ENCODE measurements at regions not wholly inside any gene's neighbourhood (a gene's known extent, or its start where the extent isn't known, plus 50 kb on each side); places are given as distances from the start of the nearest gene placed in this dataset.

- peaks cover 36% of the 10 kb centered on the region for H3K27me3 Mint-ChIP-seq (ENCODE audit: low read depth)
- no peak for DNase-seq (ENCODE audit: low spot score in 2 of 2, unreplicated experiment in 2 of 2)
- no peaks in the 10 kb centered on the region for H3K9me3 Mint-ChIP-seq
- no peak overlapping the region for H3K4me3 Mint-ChIP-seq
- TF ChIP-seq, protein P1, sequence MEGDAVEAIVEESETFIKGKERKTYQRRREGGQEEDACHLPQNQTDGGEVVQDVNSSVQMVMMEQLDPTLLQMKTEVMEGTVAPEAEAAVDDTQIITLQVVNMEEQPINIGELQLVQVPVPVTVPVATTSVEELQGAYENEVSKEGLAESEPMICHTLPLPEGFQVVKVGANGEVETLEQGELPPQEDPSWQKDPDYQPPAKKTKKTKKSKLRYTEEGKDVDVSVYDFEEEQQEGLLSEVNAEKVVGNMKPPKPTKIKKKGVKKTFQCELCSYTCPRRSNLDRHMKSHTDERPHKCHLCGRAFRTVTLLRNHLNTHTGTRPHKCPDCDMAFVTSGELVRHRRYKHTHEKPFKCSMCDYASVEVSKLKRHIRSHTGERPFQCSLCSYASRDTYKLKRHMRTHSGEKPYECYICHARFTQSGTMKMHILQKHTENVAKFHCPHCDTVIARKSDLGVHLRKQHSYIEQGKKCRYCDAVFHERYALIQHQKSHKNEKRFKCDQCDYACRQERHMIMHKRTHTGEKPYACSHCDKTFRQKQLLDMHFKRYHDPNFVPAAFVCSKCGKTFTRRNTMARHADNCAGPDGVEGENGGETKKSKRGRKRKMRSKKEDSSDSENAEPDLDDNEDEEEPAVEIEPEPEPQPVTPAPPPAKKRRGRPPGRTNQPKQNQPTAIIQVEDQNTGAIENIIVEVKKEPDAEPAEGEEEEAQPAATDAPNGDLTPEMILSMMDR (IDR thresholded peaks at IDR 0.05; ENCODE audit: unreplicated experiment), result no peak
- H3K4me1 Mint-ChIP-seq, result no peaks in the 10 kb centered on the region
- H3K36me3 Mint-ChIP-seq, result no peaks in the 10 kb centered on the region
- H3K27ac Mint-ChIP-seq, result no peak overlapping the region
Observed at GRCh38 chr4:8761167-8761823, 110.3 kb downstream of the HMX1 start.

DNA sequence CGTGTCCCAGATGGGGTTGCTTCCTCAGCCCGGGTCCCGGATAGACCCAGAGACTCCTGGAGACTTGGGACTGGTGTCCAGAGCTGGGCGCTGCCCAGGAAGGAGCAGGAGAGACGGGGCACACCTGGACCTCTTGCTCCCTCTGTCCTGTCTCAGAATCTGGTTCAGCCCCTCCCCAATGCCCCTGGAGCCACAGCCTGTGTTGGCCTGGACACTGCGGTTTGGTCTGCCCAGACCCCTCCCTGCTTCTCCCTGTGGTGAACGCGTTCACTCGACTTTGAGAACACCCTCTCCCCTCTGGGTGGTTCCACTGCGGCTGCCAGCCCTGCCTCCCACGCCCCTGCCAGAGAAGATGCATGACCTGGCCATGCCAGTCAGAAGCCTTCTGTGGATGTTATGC, 111.1 kb downstream of the HMX1 start:
- H3K9me3 Mint-ChIP-seq, result no peaks in the 10 kb centered on the region
- no peak overlapping the region for H3K27ac Mint-ChIP-seq
- no peaks in the 10 kb centered on the region for H3K4me1 Mint-ChIP-seq
- no peak overlapping the region for H3K4me3 Mint-ChIP-seq
- peaks cover 37% of the 10 kb centered on the region for H3K27me3 Mint-ChIP-seq (ENCODE audit: low read depth)
- TF ChIP-seq, protein P1 (IDR thresholded peaks at IDR 0.05; ENCODE audit: unreplicated experiment), result no peak
- no peak for DNase-seq (ENCODE audit: low spot score in 2 of 2, unreplicated experiment in 2 of 2)
- H3K36me3 Mint-ChIP-seq, result no peaks in the 10 kb centered on the region

- peaks cover 36% of the 10 kb centered on the region for H3K27me3 Mint-ChIP-seq (ENCODE audit: low read depth)
- H3K9me3 Mint-ChIP-seq, result no peaks in the 10 kb centered on the region
- H3K27ac Mint-ChIP-seq, result no peak overlapping the region
- TF ChIP-seq, protein P1 (IDR thresholded peaks at IDR 0.05; ENCODE audit: unreplicated experiment), result no peak
- no peak for DNase-seq (ENCODE audit: low spot score in 2 of 2, unreplicated experiment in 2 of 2)
- no peak overlapping the region for H3K4me3 Mint-ChIP-seq
- no peaks in the 10 kb centered on the region for H3K4me1 Mint-ChIP-seq
- no peaks in the 10 kb centered on the region for H3K36me3 Mint-ChIP-seq
Observed at GRCh38 chr4:8759987-8760386, 111.7 kb downstream of the HMX1 start.

GRCh38 chr4:8756816-8757215, 114.8 kb downstream of the HMX1 start:
- no peak overlapping the region for H3K4me3 Mint-ChIP-seq
- peaks cover 51% of the 10 kb centered on the region for H3K27me3 Mint-ChIP-seq (ENCODE audit: low read depth)

GRCh38 chr4:8754634-8755589, 116.7 kb downstream of the HMX1 start:
- TF ChIP-seq, protein P1 (IDR thresholded peaks at IDR 0.05; ENCODE audit: unreplicated experiment), result no peak
- peaks cover 8% of the 10 kb centered on the region for H3K9me3 Mint-ChIP-seq
- H3K27me3 Mint-ChIP-seq (ENCODE audit: low read depth), result peaks cover 48% of the 10 kb centered on the region
- no peaks in the 10 kb centered on the region for H3K4me1 Mint-ChIP-seq
- no peak overlapping the region for H3K4me3 Mint-ChIP-seq
- DNase-seq (ENCODE audit: low spot score in 2 of 2, unreplicated experiment in 2 of 2), result peak in 1 of 2 experiments; percentile 5
- no peaks in the 10 kb centered on the region for H3K36me3 Mint-ChIP-seq
- no peak overlapping the region for H3K27ac Mint-ChIP-seq

More at GRCh38 chr4:8756816-8757215, 114.8 kb downstream of the HMX1 start:
- Mint-ChIP-seq H3K27ac (no peak overlapping the region), H3K36me3 (no peaks in the 10 kb centered on the region), H3K9me3 (peaks cover 8% of the 10 kb centered on the region), H3K4me1 (no peaks in the 10 kb centered on the region)
- DNase-seq (ENCODE audit: low spot score in 2 of 2, unreplicated experiment in 2 of 2), result peak in 1 of 2 experiments; percentile 5
- TF ChIP-seq, protein P1 (IDR thresholded peaks at IDR 0.05; ENCODE audit: unreplicated experiment), result no peak
